ENCODE measurements at regions not wholly inside any gene's neighbourhood (a gene's known extent, or its start where the extent isn't known, plus 50 kb on each side); places are given as distances from the start of the nearest gene placed in this dataset.

DNA sequence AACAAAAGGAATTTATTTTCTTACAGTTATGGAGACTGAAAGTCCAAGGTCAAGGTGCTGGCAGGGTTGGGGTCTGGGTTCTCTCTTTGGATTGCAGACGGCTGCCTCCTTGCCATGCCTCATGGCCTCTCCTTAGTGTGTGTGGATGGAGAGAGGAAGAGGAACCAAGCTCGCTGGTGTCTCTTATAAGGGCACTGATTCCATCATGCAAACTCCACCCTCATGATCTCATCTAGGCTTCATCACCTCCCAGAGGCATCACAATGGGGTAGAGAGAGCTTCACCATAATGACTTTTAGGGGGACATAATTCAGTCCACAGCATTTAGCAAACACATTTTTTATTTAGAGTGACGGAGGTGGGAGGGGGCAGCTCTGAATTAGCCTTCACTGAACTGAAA is 104.9 kb upstream of the ABCC4 start:
- TF ChIP-seq, protein P1, sequence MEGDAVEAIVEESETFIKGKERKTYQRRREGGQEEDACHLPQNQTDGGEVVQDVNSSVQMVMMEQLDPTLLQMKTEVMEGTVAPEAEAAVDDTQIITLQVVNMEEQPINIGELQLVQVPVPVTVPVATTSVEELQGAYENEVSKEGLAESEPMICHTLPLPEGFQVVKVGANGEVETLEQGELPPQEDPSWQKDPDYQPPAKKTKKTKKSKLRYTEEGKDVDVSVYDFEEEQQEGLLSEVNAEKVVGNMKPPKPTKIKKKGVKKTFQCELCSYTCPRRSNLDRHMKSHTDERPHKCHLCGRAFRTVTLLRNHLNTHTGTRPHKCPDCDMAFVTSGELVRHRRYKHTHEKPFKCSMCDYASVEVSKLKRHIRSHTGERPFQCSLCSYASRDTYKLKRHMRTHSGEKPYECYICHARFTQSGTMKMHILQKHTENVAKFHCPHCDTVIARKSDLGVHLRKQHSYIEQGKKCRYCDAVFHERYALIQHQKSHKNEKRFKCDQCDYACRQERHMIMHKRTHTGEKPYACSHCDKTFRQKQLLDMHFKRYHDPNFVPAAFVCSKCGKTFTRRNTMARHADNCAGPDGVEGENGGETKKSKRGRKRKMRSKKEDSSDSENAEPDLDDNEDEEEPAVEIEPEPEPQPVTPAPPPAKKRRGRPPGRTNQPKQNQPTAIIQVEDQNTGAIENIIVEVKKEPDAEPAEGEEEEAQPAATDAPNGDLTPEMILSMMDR (IDR thresholded peaks at IDR 0.05) = no peak
- no peak for TF ChIP-seq POLR2AphosphoS5 (IDR thresholded peaks at IDR 0.05; ENCODE audit: insufficient read depth in 1 of 2, low read depth in 1 of 2)
- TF ChIP-seq POLR2A (IDR thresholded peaks at IDR 0.05) = no peak
